ENCODE measurements at regions not wholly inside any gene's neighbourhood (a gene's known extent, or its start where the extent isn't known, plus 50 kb on each side); places are given as distances from the start of the nearest gene placed in this dataset.

GRCh38 chr7:17131983-17132655 lies 166.3 kb upstream of the AHR start:
- DNase-seq, result no peak

GRCh38 chr7:17132726-17133125 lies 165.7 kb upstream of the AHR start:
- DNase-seq, result no peak

- no peak for DNase-seq
Observed at GRCh38 chr7:17133977-17134376, 164.5 kb upstream of the AHR start.

GRCh38 chr7:17134786-17135185 lies 163.7 kb upstream of the AHR start:
- no peak for DNase-seq

GRCh38 chr7:17136126-17136525 lies 162.3 kb upstream of the AHR start:
- DNase-seq, result no peak

GRCh38 chr7:17139081-17139480 lies 159.4 kb upstream of the AHR start:
- DNase-seq, result peak in 1 of 2 donors; percentile 64

- no peak for DNase-seq
Observed at GRCh38 chr7:17140406-17140805, 158.0 kb upstream of the AHR start.

- peak in 1 of 2 donors; percentile 17 for DNase-seq
Observed at GRCh38 chr7:17142831-17143541, 155.5 kb upstream of the AHR start.

GRCh38 chr7:17144322-17144721 lies 154.1 kb upstream of the AHR start:
- peak; percentile 64 for DNase-seq

- no peak for DNase-seq
Observed at GRCh38 chr7:17146621-17147020, 151.8 kb upstream of the AHR start.

- DNase-seq, result no peak
Observed at GRCh38 chr7:17147409-17147808, 151.0 kb upstream of the AHR start.

- no peak for DNase-seq
Observed at GRCh38 chr7:17150018-17150417, 148.4 kb upstream of the AHR start.

GRCh38 chr7:17152721-17153120 lies 145.7 kb upstream of the AHR start:
- DNase-seq, result peak; percentile 35 to 65

- DNase-seq, result no peak
Observed at GRCh38 chr7:17153536-17153935, 144.9 kb upstream of the AHR start.

GRCh38 chr7:17155529-17155928 lies 142.9 kb upstream of the AHR start:
- no peak for DNase-seq

- no peak for DNase-seq
Observed at GRCh38 chr7:17158261-17158660, 140.2 kb upstream of the AHR start.

GRCh38 chr7:17159500-17160037 lies 138.9 kb upstream of the AHR start:
- DNase-seq, result peak in 1 of 2 donors; percentile 15

- DNase-seq, result no peak
Observed at GRCh38 chr7:17166824-17167379, 131.6 kb upstream of the AHR start.

- no peak for DNase-seq
Observed at GRCh38 chr7:17168416-17168815, 130.0 kb upstream of the AHR start.

- DNase-seq, result no peak
Observed at GRCh38 chr7:17171427-17171826, 127.0 kb upstream of the AHR start.

- no peak for DNase-seq
Observed at GRCh38 chr7:17176371-17177032, 122.0 kb upstream of the AHR start.

- DNase-seq, result no peak
Observed at GRCh38 chr7:17178545-17178944, 119.9 kb upstream of the AHR start.

- no peak for DNase-seq
Observed at GRCh38 chr7:17181482-17181881, 117.0 kb upstream of the AHR start.

Data from CD4-positive, alpha-beta T cell treated with Interferon alpha-2 for 1 hour (primary cell).